ENCODE measurements at regions not wholly inside any gene's neighbourhood (a gene's known extent, or its start where the extent isn't known, plus 50 kb on each side); places are given as distances from the start of the nearest gene placed in this dataset.

GRCh38 chr13:90222758-90223157, 1124.7 kb upstream of the MIR17HG start:
- no peak for TF ChIP-seq CTCF (IDR thresholded peaks at IDR 0.05)
- TF ChIP-seq POLR2A (IDR thresholded peaks at IDR 0.05) = no peak
